Right cardiac atrium (tissue), 5 donors: ENCODE measurements at regions not wholly inside any gene's neighbourhood (a gene's known extent, or its start where the extent isn't known, plus 50 kb on each side); places are given as distances from the start of the nearest gene placed in this dataset.
A peak's percentile ranks its signal among the peaks of the same experiment; 100 is the strongest.
"Not testable (repeated sequence)": the region's sequence is repeated elsewhere in the genome, so short reads cannot be mapped to it uniquely, and the experiment has no call there.

Source experiments
- ATAC-seq, 2 donors: fragments of 200-7000 bp; cut with Tn5 transposase; one replicate each; pipeline versions ENCODE4 v1.8.0 to v1.9.1; 2020; ENCODE audit warnings: moderate library complexity in 2 of 2, mild to moderate bottlenecking in 1 of 2
- DNase-seq, 3 donors: peaks; one replicate each; pipeline ENCODE4 v3.0.0-alpha.2; 2020
- H3K27ac ChIP-seq: one replicate; pipeline ENCODE4 v1.5.1; 2013; ENCODE audit warnings: mild to moderate bottlenecking, low read length, control low read depth, moderate library complexity
- H3K27me3 ChIP-seq: one replicate; pipeline ENCODE4 v1.6.1; 2013; ENCODE audit not compliant: control insufficient read depth, insufficient read depth
- H3K4me1 ChIP-seq: one replicate; pipeline ENCODE4 v1.6.1; 2013; ENCODE audit warnings: low read length; ENCODE audit not compliant: control insufficient read depth, insufficient read depth
- H3K4me3 ChIP-seq: one replicate; pipeline ENCODE4 v1.5.1; 2013; ENCODE audit warnings: low read length, control low read depth
- H3K9me3 ChIP-seq: one replicate; pipeline ENCODE4 v1.6.1; 2013; ENCODE audit warnings: low read length; ENCODE audit not compliant: control insufficient read depth
- WGBS: extraction: QIAGEN DNeasy Blood & Tissue Kit; methylation state at CpG from one replicate; pipeline ENCODE4 v1.1.7; 2013; 5-methylcytosine and 5-hydroxymethylcytosine counted together
- intact Hi-C, 4 donors: fragments of 100-400 bp; cut with DNase I; formaldehyde crosslinking; loops; one replicate each; pipeline versions ENCODE4 v1.11.0 to v1.14.0; 2022 to 2023
- donor health status: healthy with polysubstance abuse.
- donor health status: DM: no; HTN: yes; CAD: no.
- donor health status: DM: no; HTN: no; CAD: no.
- donor health status: DM: no; HTN: yes; CAD: no; lungs with severe emphysema.
- donor health status: DM: yes; HTN: yes; CAD: no.

DNA sequence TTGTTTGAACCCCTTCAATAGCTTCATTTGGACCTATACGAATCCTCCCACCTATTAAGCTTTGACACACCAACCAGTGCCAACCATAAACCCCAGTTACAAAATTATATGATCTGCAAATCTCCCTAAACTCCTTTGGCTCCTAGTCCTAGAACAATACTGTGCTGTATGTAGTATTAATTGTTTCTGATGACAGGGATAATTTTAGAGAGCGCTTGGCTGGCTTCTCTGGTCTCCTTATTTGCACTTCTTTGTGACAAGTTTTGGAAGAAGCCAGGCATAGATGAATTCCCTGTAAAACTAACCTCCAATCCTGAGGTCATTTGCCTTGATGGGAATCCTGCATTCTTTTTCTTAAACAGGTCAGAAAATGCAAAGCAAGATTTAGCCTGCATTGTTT lies 433.0 kb downstream of the PPARGC1A start:
- H3K27me3 ChIP-seq = no peaks in the 10 kb centered on the region
- H3K4me1 ChIP-seq = no peaks in the 10 kb centered on the region
- ATAC-seq (peak in 1 of 2 donors; percentile 43), DNase-seq (no peak)
- WGBS = 54% methylated on average over 2 of the region's 2 CpGs
- no peak overlapping the region for H3K27ac ChIP-seq
- H3K4me3 ChIP-seq = no peak overlapping the region
- intact Hi-C loops = no loop called here
- no peaks in the 10 kb centered on the region for H3K9me3 ChIP-seq

DNA sequence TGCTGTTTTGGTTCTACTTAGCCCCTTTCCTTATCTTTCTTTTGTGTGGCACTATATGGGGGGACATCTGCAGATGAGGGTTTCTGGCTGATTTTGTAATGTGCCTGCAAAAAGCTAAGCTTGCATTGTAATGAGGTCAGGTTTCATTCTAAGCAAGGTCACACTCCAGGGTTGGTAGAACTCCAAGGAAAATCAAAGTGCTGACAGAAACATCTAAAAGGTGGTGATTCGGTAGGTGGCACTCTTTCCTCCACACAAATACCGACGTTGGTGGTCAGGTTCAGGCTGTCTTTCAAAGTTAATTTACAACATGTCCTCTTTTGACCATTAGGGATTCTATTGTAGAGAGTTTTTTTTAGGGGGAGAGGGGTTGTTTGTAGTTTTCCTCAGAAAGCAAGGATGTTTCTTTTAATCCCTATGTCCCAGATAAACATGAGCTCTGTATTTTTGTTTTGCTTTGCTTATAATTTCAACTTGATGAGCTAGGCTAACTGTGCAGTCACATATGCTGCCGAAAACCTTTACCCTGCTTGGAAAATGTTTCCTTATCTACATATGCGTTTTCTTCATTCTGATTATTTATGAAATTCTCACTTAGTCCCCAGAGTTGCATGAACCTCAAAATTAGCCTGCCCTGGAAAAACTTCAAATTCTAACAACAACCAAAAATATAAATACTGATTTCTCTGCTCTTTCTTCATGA lies 434.2 kb downstream of the PPARGC1A start:
- intact Hi-C loops = no loop called here
- no peak overlapping the region for H3K27ac ChIP-seq
- no peaks in the 10 kb centered on the region for H3K9me3 ChIP-seq
- no peaks in the 10 kb centered on the region for H3K27me3 ChIP-seq
- no peak overlapping the region for H3K4me3 ChIP-seq
- ATAC-seq = peak; percentile 56 to 80
- 15% methylated on average over 5 of the region's 5 CpGs for WGBS
- H3K4me1 ChIP-seq = no peaks in the 10 kb centered on the region
- no peak for DNase-seq

DNA sequence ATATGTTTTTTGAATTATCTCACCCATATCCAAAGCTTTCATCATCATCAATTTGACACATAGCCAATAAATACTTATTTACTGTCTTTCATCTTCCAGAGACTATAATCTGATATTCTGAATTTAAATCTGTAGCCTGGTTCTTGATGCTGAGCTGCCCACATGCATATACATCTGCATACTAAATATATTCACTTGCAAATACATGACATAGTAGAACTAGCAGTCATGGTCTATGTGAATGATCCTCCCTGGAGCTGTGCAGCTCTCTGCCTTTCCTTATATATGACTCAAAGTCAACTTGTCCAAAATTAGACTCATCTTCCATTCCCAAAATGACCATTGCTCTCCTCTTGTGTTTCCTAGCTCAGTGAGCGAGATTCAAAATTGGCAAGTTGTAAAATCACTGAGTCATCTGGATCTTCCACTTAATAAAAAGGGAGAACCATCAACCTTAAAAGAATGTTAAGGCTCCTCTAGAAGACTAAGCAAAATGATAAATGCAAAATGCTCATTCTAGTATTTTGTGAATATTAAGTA lies 448.2 kb downstream of the PPARGC1A start:
- no peaks in the 10 kb centered on the region for H3K9me3 ChIP-seq
- H3K27ac ChIP-seq = no peak overlapping the region
- WGBS = 89% methylated on average over 1 of the region's 1 CpG
- DNase-seq = no peak
- no peak overlapping the region for H3K4me3 ChIP-seq
- H3K27me3 ChIP-seq = no peaks in the 10 kb centered on the region
- no peak for ATAC-seq
- intact Hi-C loops = no loop called here
- no peaks in the 10 kb centered on the region for H3K4me1 ChIP-seq

DNA sequence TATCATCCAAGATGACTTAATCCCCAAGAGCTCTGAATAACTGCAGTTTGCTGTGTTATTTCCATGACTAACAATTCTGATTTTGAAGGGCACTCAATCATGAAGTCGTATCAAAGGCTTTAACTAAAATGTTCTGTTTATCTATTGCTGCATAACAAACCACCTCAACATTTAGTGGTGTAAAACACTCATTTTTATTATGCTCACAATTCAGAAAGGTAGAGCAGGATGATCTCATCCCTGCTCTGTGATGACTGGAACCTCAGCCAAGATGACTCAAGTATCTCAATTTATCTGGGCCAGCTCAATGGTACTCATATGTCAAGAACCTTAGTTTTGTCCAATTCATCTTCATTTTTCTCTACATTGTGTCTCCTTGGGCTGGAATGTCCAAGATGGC lies 451.1 kb downstream of the PPARGC1A start:
- DNase-seq (no peak), ATAC-seq (no peak)
- Histone ChIP-seq H3K27ac (no peak overlapping the region), H3K4me1 (no peaks in the 10 kb centered on the region), H3K27me3 (no peaks in the 10 kb centered on the region), H3K4me3 (no peak overlapping the region), H3K9me3 (no peaks in the 10 kb centered on the region)
- 71% methylated on average over 1 of the region's 1 CpG for WGBS
- intact Hi-C loops = no loop called here

DNA sequence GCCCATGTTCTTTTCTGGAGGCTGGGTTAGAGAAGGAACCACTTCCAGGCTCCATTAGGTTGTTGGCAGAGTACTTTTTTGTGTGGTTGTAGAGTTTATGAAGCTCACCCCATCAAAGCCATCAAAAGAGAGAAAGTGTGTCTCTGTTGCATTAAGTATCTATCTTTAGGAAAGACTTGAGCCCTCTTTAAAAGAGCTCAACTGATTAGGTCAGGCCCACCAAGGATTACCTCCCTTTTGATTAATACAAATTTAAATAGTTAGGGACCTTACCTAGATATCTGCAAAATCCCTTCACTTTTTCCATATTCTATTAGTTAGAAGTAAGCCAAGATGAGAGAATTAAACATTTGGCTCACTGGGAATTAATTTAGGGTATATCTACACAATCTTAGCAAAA lies 460.4 kb downstream of the PPARGC1A start:
- Histone ChIP-seq H3K4me1 (no peaks in the 10 kb centered on the region), H3K27me3 (no peaks in the 10 kb centered on the region)
- intact Hi-C loops = no loop called here

DNA sequence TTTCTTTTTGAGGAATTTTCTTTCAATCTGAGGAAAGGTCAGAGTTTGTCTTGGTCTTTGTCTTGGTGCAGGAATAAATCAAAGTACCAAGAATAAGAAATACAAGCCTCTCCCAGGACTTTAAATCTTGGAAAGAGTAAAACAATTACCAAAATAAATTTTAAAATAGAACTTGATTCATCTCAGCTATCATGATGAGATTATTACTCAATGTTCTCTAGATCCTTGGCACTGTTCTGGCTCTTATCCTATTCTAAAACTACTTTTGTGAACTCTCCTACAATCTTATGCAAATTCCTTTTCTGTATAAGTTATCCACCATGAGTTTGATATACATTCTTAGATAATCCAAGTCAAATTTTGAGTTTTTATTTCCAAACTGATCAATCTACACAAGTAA lies 464.3 kb downstream of the PPARGC1A start:
- DNase-seq (no peak), ATAC-seq (no peak)
- intact Hi-C loops = no loop called here
- Histone ChIP-seq H3K4me1 (no peaks in the 10 kb centered on the region), H3K27me3 (no peaks in the 10 kb centered on the region), H3K9me3 (no peaks in the 10 kb centered on the region), H3K27ac (no peak overlapping the region), H3K4me3 (no peak overlapping the region)

More for the DNA sequence above, 460.4 kb downstream of the PPARGC1A start:
- no peak for ATAC-seq
- Histone ChIP-seq H3K27ac (no peak overlapping the region), H3K4me3 (no peak overlapping the region), H3K9me3 (no peaks in the 10 kb centered on the region)
- no peak for DNase-seq

DNA sequence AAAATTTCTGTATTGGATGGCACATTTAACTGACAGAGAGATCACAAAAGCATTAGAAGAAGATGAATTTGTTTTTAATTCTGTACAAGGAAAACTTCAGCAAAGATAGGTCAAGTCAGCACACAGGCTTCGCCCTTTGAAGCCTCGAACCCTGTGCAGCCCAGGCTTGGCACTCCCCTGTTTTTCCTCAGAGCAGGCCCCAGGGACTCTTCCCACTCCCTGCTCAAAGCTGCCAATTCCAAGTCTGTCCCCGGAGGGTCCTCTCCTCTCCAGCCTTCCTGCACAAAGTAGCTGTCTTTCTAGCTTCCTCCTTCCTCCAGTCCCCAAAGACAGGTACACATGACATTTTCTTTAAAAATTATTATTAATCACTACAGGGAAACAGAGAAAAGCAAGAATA lies 466.3 kb downstream of the PPARGC1A start:
- H3K27ac ChIP-seq = no peak overlapping the region
- H3K27me3 ChIP-seq = no peaks in the 10 kb centered on the region
- ATAC-seq = no peak
- no peaks in the 10 kb centered on the region for H3K9me3 ChIP-seq
- no peak overlapping the region for H3K4me3 ChIP-seq
- intact Hi-C loops = no loop called here
- WGBS = 51% methylated on average over 3 of the region's 3 CpGs
- H3K4me1 ChIP-seq = no peaks in the 10 kb centered on the region
- DNase-seq = no peak

DNA sequence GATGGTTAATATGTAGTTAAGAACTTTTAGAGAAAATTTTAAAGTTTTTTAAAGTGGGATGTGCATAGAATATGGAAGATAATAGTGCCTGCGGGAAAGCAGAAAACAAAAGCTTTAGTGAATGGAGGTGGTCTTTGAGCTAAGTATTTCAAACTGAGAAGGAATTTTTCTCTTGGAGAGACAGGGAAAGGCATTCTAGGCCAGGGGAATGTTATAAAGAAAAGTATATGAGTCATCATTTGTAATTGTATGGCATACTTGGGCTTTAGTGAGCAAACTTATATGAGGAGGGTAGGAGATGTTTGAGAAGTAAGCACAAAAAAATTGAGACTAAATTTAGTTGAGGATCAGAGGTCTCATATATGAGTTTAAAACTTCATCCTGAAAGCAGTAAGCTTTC lies 467.0 kb downstream of the PPARGC1A start:
- no peaks in the 10 kb centered on the region for H3K27me3 ChIP-seq
- 87% methylated on average over 1 of the region's 1 CpG for WGBS
- ATAC-seq = no peak

DNA sequence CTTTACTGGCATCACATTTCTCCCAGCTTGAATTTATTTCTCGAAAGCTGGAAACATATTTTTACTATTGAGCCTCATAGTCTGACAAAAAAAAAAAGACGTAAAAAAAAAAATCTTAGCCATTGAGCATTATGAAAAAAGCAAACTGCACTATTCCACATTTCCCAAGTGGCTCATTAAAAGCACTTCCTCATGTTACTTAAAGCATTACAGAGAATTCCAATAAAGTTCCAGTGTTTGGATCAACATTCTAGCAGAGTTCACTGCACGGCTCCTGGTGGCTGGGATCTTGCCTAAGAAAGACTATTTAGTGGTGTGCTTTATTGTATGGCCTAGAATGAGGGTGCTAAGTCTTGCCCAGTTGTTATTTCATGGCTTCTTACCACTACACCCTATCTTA lies 476.2 kb downstream of the PPARGC1A start:
- Histone ChIP-seq H3K27me3 (no peaks in the 10 kb centered on the region), H3K27ac (no peak overlapping the region), H3K9me3 (no peaks in the 10 kb centered on the region), H3K4me1 (no peaks in the 10 kb centered on the region), H3K4me3 (no peak overlapping the region)
- intact Hi-C loops = no loop called here
- 55% methylated on average over 3 of the region's 3 CpGs for WGBS
- no peak for ATAC-seq
- DNase-seq = no peak

More for the DNA sequence above, 467.0 kb downstream of the PPARGC1A start:
- no peak overlapping the region for H3K4me3 ChIP-seq
- H3K9me3 ChIP-seq = no peaks in the 10 kb centered on the region
- no peak overlapping the region for H3K27ac ChIP-seq
- no peak for DNase-seq
- intact Hi-C loops = no loop called here
- no peaks in the 10 kb centered on the region for H3K4me1 ChIP-seq

DNA sequence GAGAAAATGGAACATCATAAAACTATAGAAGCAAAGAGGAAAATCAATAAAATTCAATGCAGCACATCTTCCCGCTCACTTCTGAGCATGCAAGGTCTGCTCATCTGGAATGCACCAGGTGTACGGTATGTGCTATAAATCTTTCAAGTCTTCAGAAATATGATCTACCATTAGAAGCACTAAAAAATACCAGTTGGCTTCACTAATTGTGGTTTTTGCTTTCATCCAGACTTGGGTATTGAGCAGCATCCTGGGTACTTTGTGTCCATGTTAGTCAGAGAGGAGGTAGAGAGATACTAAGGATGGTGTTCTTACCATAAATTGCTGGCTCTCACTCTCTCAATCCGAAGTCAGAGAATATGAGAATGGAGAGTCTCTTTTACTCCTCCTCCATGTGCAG lies 477.1 kb downstream of the PPARGC1A start:
- ATAC-seq (no peak), DNase-seq (no peak)
- no peaks in the 10 kb centered on the region for H3K4me1 ChIP-seq
- intact Hi-C loops = no loop called here
- 85% methylated on average over 3 of the region's 3 CpGs for WGBS
- H3K27ac ChIP-seq = no peak overlapping the region
- no peak overlapping the region for H3K4me3 ChIP-seq
- H3K27me3 ChIP-seq = no peaks in the 10 kb centered on the region
- H3K9me3 ChIP-seq = no peaks in the 10 kb centered on the region

DNA sequence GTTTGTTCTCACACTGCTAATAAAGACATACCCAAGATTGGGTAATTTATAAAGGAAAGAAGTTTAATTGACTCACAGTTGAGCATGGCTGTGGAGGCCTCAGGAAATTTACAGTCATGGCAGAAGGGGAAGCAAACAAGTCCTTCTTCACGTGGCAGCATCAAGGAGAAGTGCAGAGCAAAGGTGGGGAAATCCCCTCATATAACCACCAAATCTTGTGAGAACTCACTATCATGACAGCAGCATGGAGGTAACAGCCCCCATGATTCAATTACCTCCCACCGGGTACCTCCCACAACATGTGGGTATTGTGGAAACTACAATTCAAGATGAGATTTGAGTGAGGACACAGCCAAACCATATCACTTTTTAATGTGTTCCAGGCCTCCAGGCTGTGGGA lies 480.9 kb downstream of the PPARGC1A start:
- H3K4me1 ChIP-seq, intact Hi-C loops, DNase-seq, H3K27ac ChIP-seq, ATAC-seq, H3K27me3 ChIP-seq, H3K9me3 ChIP-seq, H3K4me3 ChIP-seq: not testable (repeated sequence)
- WGBS = 82% methylated on average over 2 of the region's 2 CpGs

DNA sequence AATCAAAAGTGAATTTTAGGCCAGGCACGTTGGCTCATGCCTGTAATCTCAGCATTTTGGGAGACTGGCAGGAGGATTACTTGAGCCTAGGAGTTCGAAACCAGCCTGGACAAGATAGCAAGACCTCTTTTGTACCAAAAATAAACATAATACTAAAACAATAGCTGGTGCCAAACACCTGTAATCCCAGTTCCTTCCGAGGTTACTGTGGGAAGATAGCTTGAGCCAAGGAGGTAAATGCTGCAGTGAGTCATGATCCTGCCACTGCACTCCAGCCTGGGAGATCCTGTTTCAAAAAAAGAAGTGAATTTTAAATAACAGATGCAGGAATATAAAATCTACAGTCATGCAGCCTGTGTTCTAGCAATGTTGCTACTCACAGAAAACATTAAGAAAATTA lies 488.3 kb downstream of the PPARGC1A start:
- DNase-seq (no peak), ATAC-seq (no peak)
- no peaks in the 10 kb centered on the region for H3K27me3 ChIP-seq
- intact Hi-C loops = no loop called here
- no peak overlapping the region for H3K4me3 ChIP-seq
- no peaks in the 10 kb centered on the region for H3K4me1 ChIP-seq
- no peak overlapping the region for H3K27ac ChIP-seq
- 48% methylated on average over 3 of the region's 3 CpGs for WGBS
- no peaks in the 10 kb centered on the region for H3K9me3 ChIP-seq
